ENCODE measurements at regions not wholly inside any gene's neighbourhood (a gene's known extent, or its start where the extent isn't known, plus 50 kb on each side); places are given as distances from the start of the nearest gene placed in this dataset.

DNA sequence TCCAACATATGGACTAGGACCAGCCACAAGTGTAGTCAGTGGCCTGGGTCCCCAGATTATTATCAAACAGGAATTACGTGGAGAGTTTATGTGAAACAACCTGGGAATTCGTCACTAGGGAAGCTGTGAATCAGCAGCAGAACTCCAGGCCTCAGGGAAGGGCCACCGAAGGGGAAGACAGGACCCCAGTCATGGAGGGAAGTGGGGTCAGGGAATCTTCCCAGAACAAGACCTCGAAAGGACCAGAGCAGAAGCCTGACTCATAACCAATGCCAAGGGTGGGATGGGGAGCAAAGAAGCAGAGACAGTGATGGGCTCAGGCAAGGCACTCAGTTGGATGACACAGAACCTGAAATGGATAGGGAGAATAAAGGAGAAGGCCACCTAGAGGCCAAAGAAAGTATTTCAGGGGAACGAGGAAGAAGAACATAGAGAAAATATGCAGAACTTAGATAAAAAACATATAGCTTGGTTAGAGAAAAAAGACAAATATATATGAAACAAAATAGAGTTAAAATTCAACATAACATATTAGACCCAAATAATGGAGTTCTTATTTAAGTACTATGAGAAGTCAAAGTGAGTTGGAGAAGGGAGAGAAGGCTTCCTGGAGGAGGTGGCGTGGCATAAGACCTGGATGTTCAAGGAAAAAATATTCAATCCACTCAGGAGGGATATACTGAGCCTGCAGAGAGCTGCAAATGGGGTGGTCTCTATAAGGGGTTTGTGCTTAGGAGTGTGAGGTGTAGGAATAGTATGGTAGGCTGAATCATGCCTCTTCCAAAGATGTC is 66.7 kb upstream of the CAST start (continued):
- TF ChIP-seq RAD21 (IDR thresholded peaks at IDR 0.05 in 1 of 2, conservative IDR thresholded peaks at IDR 0.05 in 1 of 2; ENCODE audit: low read depth in 2 of 2, low read length in 2 of 2) (peak; percentile 40 to 54), CBX5 (IDR thresholded peaks at IDR 0.05; ENCODE audit: low read depth, low read length) (no peak), EZH2 (IDR thresholded peaks at IDR 0.05; ENCODE audit: low read depth, low read length, severe bottlenecking) (no peak)
- TF ChIP-seq, protein P1, sequence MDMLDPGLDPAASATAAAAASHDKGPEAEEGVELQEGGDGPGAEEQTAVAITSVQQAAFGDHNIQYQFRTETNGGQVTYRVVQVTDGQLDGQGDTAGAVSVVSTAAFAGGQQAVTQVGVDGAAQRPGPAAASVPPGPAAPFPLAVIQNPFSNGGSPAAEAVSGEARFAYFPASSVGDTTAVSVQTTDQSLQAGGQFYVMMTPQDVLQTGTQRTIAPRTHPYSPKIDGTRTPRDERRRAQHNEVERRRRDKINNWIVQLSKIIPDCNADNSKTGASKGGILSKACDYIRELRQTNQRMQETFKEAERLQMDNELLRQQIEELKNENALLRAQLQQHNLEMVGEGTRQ (IDR thresholded peaks at IDR 0.05; ENCODE audit: low read length), result no peak

Data from H1 (cell line).